ENCODE measurements at regions not wholly inside any gene's neighbourhood (a gene's known extent, or its start where the extent isn't known, plus 50 kb on each side); places are given as distances from the start of the nearest gene placed in this dataset.

- Histone ChIP-seq H3K36me3 (ENCODE audit: insufficient read depth, low read length) (no peaks in the 10 kb centered on the region), H3K27me3 (ENCODE audit: insufficient read depth, low read length, poor library complexity, severe bottlenecking) (no peaks in the 10 kb centered on the region), H2AFZ (ENCODE audit: low read length) (no peak overlapping the region), H3K79me2 (ENCODE audit: insufficient read depth, low read length) (no peaks in the 10 kb centered on the region), H3K4me1 (ENCODE audit: insufficient read depth, low read length, poor library complexity, severe bottlenecking) (no peaks in the 10 kb centered on the region), H3K4me3 (ENCODE audit: low read length, poor library complexity, severe bottlenecking) (no peak overlapping the region), H3K9me3 (ENCODE audit: insufficient read depth, low read depth, low read length) (no peaks in the 10 kb centered on the region; the same call in 1 of the 2 replicates), H3F3A (ENCODE audit: low read depth) (no peaks in the 10 kb centered on the region), H4K20me1 (ENCODE audit: insufficient read depth, low read length, poor library complexity, severe bottlenecking) (no peaks in the 10 kb centered on the region), H3K9ac (ENCODE audit: low read depth, low read length, poor library complexity, severe bottlenecking) (no peak overlapping the region), H3K9me2 (replicated peaks; ENCODE audit: low read depth, low read length) (no peaks in the 10 kb centered on the region), H3K4me2 (ENCODE audit: low read depth, low read length, poor library complexity, severe bottlenecking) (no peak overlapping the region)
- no peak for TF ChIP-seq EZH2phosphoT487 (IDR thresholded peaks at IDR 0.05; ENCODE audit: borderline replicate concordance)
- no peak for TF ChIP-seq CTCF (conservative IDR thresholded peaks at IDR 0.05; ENCODE audit: low read length)
These were observed 98.2 kb downstream of the KCNF1 start for GRCh38 chr2:11009891-11010290.

GRCh38 chr2:11011359-11011758 lies 99.6 kb downstream of the KCNF1 start:
- no peak overlapping the region for H3K9ac ChIP-seq (ENCODE audit: low read depth, low read length, poor library complexity, severe bottlenecking)
- H3K4me1 ChIP-seq (ENCODE audit: insufficient read depth, low read length, poor library complexity, severe bottlenecking): no peaks in the 10 kb centered on the region
- H3K79me2 ChIP-seq (ENCODE audit: insufficient read depth, low read length): no peaks in the 10 kb centered on the region
- no peak overlapping the region for H3K4me2 ChIP-seq (ENCODE audit: low read depth, low read length, poor library complexity, severe bottlenecking)
- no peaks in the 10 kb centered on the region for H3K36me3 ChIP-seq (ENCODE audit: insufficient read depth, low read length)
- no peak overlapping the region for H2AFZ ChIP-seq (ENCODE audit: low read length)
- no peaks in the 10 kb centered on the region for H4K20me1 ChIP-seq (ENCODE audit: insufficient read depth, low read length, poor library complexity, severe bottlenecking)
- no peaks in the 10 kb centered on the region for H3K27me3 ChIP-seq (ENCODE audit: insufficient read depth, low read length, poor library complexity, severe bottlenecking)
- H3F3A ChIP-seq (ENCODE audit: low read depth): no peaks in the 10 kb centered on the region
- H3K9me2 ChIP-seq (replicated peaks; ENCODE audit: low read depth, low read length): no peaks in the 10 kb centered on the region
- H3K4me3 ChIP-seq (ENCODE audit: low read length, poor library complexity, severe bottlenecking): no peak overlapping the region
- H3K9me3 ChIP-seq (ENCODE audit: insufficient read depth, low read depth, low read length): no peaks in the 10 kb centered on the region; the same call in 1 of the 2 replicates
- TF ChIP-seq CTCF (conservative IDR thresholded peaks at IDR 0.05; ENCODE audit: low read length) (no peak), EZH2phosphoT487 (IDR thresholded peaks at IDR 0.05; ENCODE audit: borderline replicate concordance) (no peak)

GRCh38 chr2:11012131-11012693 lies 100.5 kb downstream of the KCNF1 start:
- H3K4me3 ChIP-seq (ENCODE audit: low read length, poor library complexity, severe bottlenecking): no peak overlapping the region
- H2AFZ ChIP-seq (ENCODE audit: low read length): no peak overlapping the region
- no peaks in the 10 kb centered on the region for H3K27me3 ChIP-seq (ENCODE audit: insufficient read depth, low read length, poor library complexity, severe bottlenecking)
- H3K9me3 ChIP-seq (ENCODE audit: insufficient read depth, low read depth, low read length): no peaks in the 10 kb centered on the region; the same call in 1 of the 2 replicates
- no peaks in the 10 kb centered on the region for H3K79me2 ChIP-seq (ENCODE audit: insufficient read depth, low read length)
- no peak overlapping the region for H3K4me2 ChIP-seq (ENCODE audit: low read depth, low read length, poor library complexity, severe bottlenecking)
- H3K9ac ChIP-seq (ENCODE audit: low read depth, low read length, poor library complexity, severe bottlenecking): no peak overlapping the region
- no peaks in the 10 kb centered on the region for H3F3A ChIP-seq (ENCODE audit: low read depth)
- no peaks in the 10 kb centered on the region for H3K36me3 ChIP-seq (ENCODE audit: insufficient read depth, low read length)
- H3K9me2 ChIP-seq (replicated peaks; ENCODE audit: low read depth, low read length): no peaks in the 10 kb centered on the region
- TF ChIP-seq EZH2phosphoT487 (IDR thresholded peaks at IDR 0.05; ENCODE audit: borderline replicate concordance) (no peak), CTCF (conservative IDR thresholded peaks at IDR 0.05; ENCODE audit: low read length) (no peak)
- no peaks in the 10 kb centered on the region for H3K4me1 ChIP-seq (ENCODE audit: insufficient read depth, low read length, poor library complexity, severe bottlenecking)
- no peaks in the 10 kb centered on the region for H4K20me1 ChIP-seq (ENCODE audit: insufficient read depth, low read length, poor library complexity, severe bottlenecking)
